ENCODE measurements at regions not wholly inside any gene's neighbourhood (a gene's known extent, or its start where the extent isn't known, plus 50 kb on each side); places are given as distances from the start of the nearest gene placed in this dataset.

DNA sequence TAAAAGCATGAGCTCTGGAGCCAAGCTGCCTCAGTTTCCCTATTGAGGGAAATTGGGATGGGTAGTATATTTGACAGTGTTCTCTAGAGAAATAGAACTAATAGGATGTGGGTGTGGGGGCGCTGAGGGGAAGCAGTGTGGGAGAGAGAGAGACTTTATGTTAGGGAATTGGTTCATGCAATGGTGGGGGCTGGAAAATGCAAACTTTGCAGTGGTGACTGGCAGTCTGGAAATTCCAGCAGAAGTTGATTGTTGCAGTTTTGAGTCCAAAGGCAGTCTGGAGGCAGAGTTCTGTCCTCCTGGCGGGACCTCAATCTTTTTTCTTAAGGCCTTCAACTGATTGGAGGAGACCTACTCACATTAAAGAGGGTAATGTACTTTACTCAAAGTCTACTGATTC is 59.4 kb upstream of the SYT13 start:
- Histone ChIP-seq H3K4me1 (ENCODE audit: insufficient read depth, low read length) (no peaks in the 10 kb centered on the region), H2AK5ac (ENCODE audit: insufficient read length, low read length) (no peak overlapping the region), H2BK15ac (ENCODE audit: low read depth, low read length) (no peak overlapping the region), H3K79me2 (ENCODE audit: insufficient read depth, low read length) (no peaks in the 10 kb centered on the region), H3T11ph (ENCODE audit: low read length) (no peak overlapping the region), H3K56ac (ENCODE audit: insufficient read length, low read depth, low read length) (no peak overlapping the region), H3K79me1 (ENCODE audit: insufficient read depth, low read depth, low read length, poor library complexity, severe bottlenecking) (no peaks in the 10 kb centered on the region), H3K27ac (ENCODE audit: insufficient read length, low read depth, low read length) (no peak overlapping the region), H3K23ac (ENCODE audit: insufficient read length, low read depth, low read length) (no peak overlapping the region), H2BK12ac (ENCODE audit: insufficient read length, low read depth, low read length) (no peak overlapping the region), H4K5ac (ENCODE audit: insufficient read length, low read depth, low read length) (no peak overlapping the region), H3K23me2 (ENCODE audit: insufficient read length, low read depth, low read length, poor library complexity, severe bottlenecking) (no peaks in the 10 kb centered on the region), H4K20me1 (ENCODE audit: control insufficient read depth, insufficient read depth, insufficient read length) (no peaks in the 10 kb centered on the region), H3K14ac (ENCODE audit: insufficient read depth, low read length) (no peak overlapping the region), H3K9me3 (ENCODE audit: control insufficient read depth, low read depth, low read length) (no peaks in the 10 kb centered on the region), H3K4ac (ENCODE audit: low read depth, low read length) (no peak overlapping the region), H2BK120ac (ENCODE audit: low read depth, low read length, poor library complexity, severe bottlenecking) (no peak overlapping the region), H3K18ac (ENCODE audit: insufficient read length, low read depth, low read length) (no peak overlapping the region), H4K8ac (replicated peaks; ENCODE audit: insufficient read length, low read depth, low read length) (no peak overlapping the region), H4K91ac (ENCODE audit: insufficient read length, low read depth, low read length) (no peak overlapping the region), H3K4me2 (ENCODE audit: insufficient read depth, insufficient read length, low read length) (no peak overlapping the region), H2BK20ac (ENCODE audit: low read depth, low read length, poor library complexity, severe bottlenecking) (no peak overlapping the region), H3K9ac (ENCODE audit: extremely low read depth, insufficient read length, low read length) (no peak overlapping the region), H2BK5ac (ENCODE audit: insufficient read length, low read length) (no peak overlapping the region), H3K27me3 (ENCODE audit: insufficient read depth, low read length) (no peaks in the 10 kb centered on the region), H2AFZ (ENCODE audit: low read length) (no peak overlapping the region)
- no peak overlapping the region for H3K27ac Mint-ChIP-seq
- no peak for TF ChIP-seq CTCF (conservative IDR thresholded peaks at IDR 0.05)
- peak overlapping the region in 1 of 2 experiments; percentile 8; a peak in 1 of 5 replicates for H3K4me3 Mint-ChIP-seq
- no peak for DNase-seq
- no peaks in the 10 kb centered on the region; a peak in 1 of 5 replicates for H3K9me3 Mint-ChIP-seq
- peaks cover 40 to 66% of the 10 kb centered on the region in 2 experiments for H3K4me1 Mint-ChIP-seq
- WGBS (ENCODE audit: extremely low coverage, insufficient read length, low lambda C conversion rate), result no CpG with 5 or more reads among the region's 2 CpGs
- H3K27me3 Mint-ChIP-seq (ENCODE audit: low read depth), result peaks cover 15% of the 10 kb centered on the region
- H3K36me3 Mint-ChIP-seq (ENCODE audit: insufficient read depth in 1 of 3, low read depth in 3 of 3), result 0 out of 7 replicates have a peak, but pooled peaks cover 0 to under 1% (median 0%) of the 10 kb centered on the region in 3 experiments

Measured in H9 (cell line).